LHCN-M2 (cell line): ENCODE measurements at regions not wholly inside any gene's neighbourhood (a gene's known extent, or its start where the extent isn't known, plus 50 kb on each side); places are given as distances from the start of the nearest gene placed in this dataset.
"Not testable (repeated sequence)": the region's sequence is repeated elsewhere in the genome, so short reads cannot be mapped to it uniquely, and the experiment has no call there.

Source experiments
- DNase-seq: peaks from one replicate; pipeline ENCODE4 v3.0.0-alpha.2; 2012; ENCODE audit warnings: low read depth

- no peak for DNase-seq
These were observed 104.1 kb upstream of the KCTD1 start for GRCh38 chr18:26652501-26652900.

GRCh38 chr18:26650310-26651268, 102.2 kb upstream of the KCTD1 start:
- DNase-seq, result no peak

GRCh38 chr18:26649193-26649543, 100.8 kb upstream of the KCTD1 start:
- DNase-seq, result no peak

- DNase-seq, result no peak
These were observed 100.3 kb upstream of the KCTD1 start for GRCh38 chr18:26648509-26649192.

- no peak for DNase-seq
These were observed 98.5 kb upstream of the KCTD1 start for GRCh38 chr18:26646901-26647300.

GRCh38 chr18:26642440-26643348, 94.3 kb upstream of the KCTD1 start:
- no peak for DNase-seq

GRCh38 chr18:26640541-26640940, 92.2 kb upstream of the KCTD1 start:
- no peak for DNase-seq

- no peak for DNase-seq
These were observed 90.8 kb upstream of the KCTD1 start for GRCh38 chr18:26639149-26639548.

- DNase-seq, result no peak
These were observed 89.6 kb upstream of the KCTD1 start for GRCh38 chr18:26637983-26638382.

GRCh38 chr18:26637324-26637723, 89.0 kb upstream of the KCTD1 start:
- DNase-seq, result no peak

- no peak for DNase-seq
These were observed 87.1 kb upstream of the KCTD1 start for GRCh38 chr18:26635466-26635865.

- DNase-seq, result no peak
These were observed 86.3 kb upstream of the KCTD1 start for GRCh38 chr18:26634631-26635030.

- DNase-seq, result no peak
These were observed 82.8 kb upstream of the KCTD1 start for GRCh38 chr18:26631135-26631534.

- DNase-seq, result no peak
These were observed 82.2 kb upstream of the KCTD1 start for GRCh38 chr18:26630596-26630995.

GRCh38 chr18:26628017-26628416, 79.7 kb upstream of the KCTD1 start:
- no peak for DNase-seq

GRCh38 chr18:26624443-26624842, 76.1 kb upstream of the KCTD1 start:
- DNase-seq, result no peak

GRCh38 chr18:26623314-26623713, 75.0 kb upstream of the KCTD1 start:
- not testable (repeated sequence) for DNase-seq

- DNase-seq, result peak; percentile 14
These were observed 73.0 kb upstream of the KCTD1 start for GRCh38 chr18:26621161-26622026.

- no peak for DNase-seq
These were observed 71.0 kb upstream of the KCTD1 start for GRCh38 chr18:26619350-26619749.

- DNase-seq, result no peak
These were observed 69.8 kb upstream of the KCTD1 start for GRCh38 chr18:26618135-26618534.

GRCh38 chr18:26617151-26617554, 68.8 kb upstream of the KCTD1 start:
- peak; percentile 72 for DNase-seq
